ENCODE measurements at regions not wholly inside any gene's neighbourhood (a gene's known extent, or its start where the extent isn't known, plus 50 kb on each side); places are given as distances from the start of the nearest gene placed in this dataset.
A peak's percentile ranks its signal among the peaks of the same experiment; 100 is the strongest.

GRCh38 chr3:5057857-5058324 lies 64.2 kb upstream of the ARL8B start:
- no peak overlapping the region for H3K9ac ChIP-seq (ENCODE audit: insufficient read length)
- DNase-seq (ENCODE audit: low read depth, low spot score): peak; percentile 14

DNA sequence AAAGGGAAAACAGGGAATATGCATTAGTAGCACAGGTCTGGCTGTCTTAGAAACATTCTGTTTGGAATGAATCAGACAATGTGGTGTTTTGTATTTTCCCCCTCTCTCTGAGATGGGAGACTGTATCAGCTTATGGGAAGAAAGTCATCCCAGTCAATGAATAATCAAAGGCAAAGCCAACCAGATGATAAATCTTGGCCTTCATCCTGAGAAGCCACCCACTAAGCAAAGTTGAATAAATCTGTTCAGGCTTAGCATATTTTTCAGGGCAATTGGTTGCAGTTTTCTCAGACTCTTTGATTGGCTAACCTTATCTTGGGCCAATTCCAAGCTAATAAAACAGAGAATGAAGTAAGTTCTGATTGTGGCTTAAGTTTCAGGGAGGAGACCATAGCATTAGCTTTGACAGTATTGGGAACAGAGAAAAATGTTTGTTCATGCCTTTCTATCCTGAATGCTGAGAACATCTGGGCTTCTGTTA lies 63.6 kb upstream of the ARL8B start:
- Histone ChIP-seq H3K4me3 (no peak overlapping the region), H3K9ac (ENCODE audit: insufficient read length) (no peak overlapping the region), H3K36me3 (ENCODE audit: insufficient read depth, low read length) (no peaks in the 10 kb centered on the region), H3K27ac (no peak overlapping the region; the same call in 1 of the 2 replicates), H3K9me3 (ENCODE audit: low read depth, low read length) (no peaks in the 10 kb centered on the region)
- no peak for TF ChIP-seq FOXP2 (optimal IDR thresholded peaks at IDR 0.05; ENCODE audit: control extremely low read depth, extremely low read length, insufficient read depth)
- TF ChIP-seq EZH2 (IDR thresholded peaks at IDR 0.05): no peak
- no peak for TF ChIP-seq POLR2AphosphoS5 (IDR thresholded peaks at IDR 0.05; ENCODE audit: borderline replicate concordance, low read depth, low read length)
- DNase-seq (ENCODE audit: low read depth, low spot score): peak; percentile 22

More at GRCh38 chr3:5057857-5058324, 64.2 kb upstream of the ARL8B start:
- H3K36me3 ChIP-seq (ENCODE audit: insufficient read depth, low read length): no peaks in the 10 kb centered on the region
- no peak overlapping the region for H3K27ac ChIP-seq
- H3K9me3 ChIP-seq (ENCODE audit: low read depth, low read length): no peaks in the 10 kb centered on the region
- TF ChIP-seq POLR2AphosphoS5 (IDR thresholded peaks at IDR 0.05; ENCODE audit: borderline replicate concordance, low read depth, low read length) (no peak), EZH2 (IDR thresholded peaks at IDR 0.05) (no peak), FOXP2 (optimal IDR thresholded peaks at IDR 0.05; ENCODE audit: control extremely low read depth, extremely low read length, insufficient read depth) (no peak)
- H3K4me3 ChIP-seq: no peak overlapping the region

DNA sequence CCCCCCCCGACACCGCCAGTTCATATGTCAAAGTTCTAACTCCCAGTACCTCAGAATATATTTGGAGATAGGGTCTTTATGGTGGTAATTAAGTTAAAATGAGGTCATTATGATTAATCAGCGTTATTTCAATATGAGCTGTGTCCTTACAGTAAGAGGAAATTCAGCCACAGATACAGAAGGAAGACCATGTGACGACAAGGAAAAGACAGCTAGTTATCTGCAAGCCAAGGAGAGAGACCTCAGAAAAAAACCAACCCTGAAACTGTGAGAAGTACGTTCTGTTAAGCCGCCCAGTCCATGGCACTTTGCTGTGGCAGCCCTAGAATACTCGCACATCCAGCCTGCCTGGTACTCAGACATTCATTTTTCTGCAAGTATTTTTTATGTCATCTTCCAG lies 62.3 kb upstream of the ARL8B start:
- no peaks in the 10 kb centered on the region for H3K9me3 ChIP-seq (ENCODE audit: low read depth, low read length)
- no peak overlapping the region for H3K4me3 ChIP-seq
- H3K27ac ChIP-seq: no peak overlapping the region
- TF ChIP-seq EZH2 (IDR thresholded peaks at IDR 0.05) (no peak), POLR2AphosphoS5 (IDR thresholded peaks at IDR 0.05; ENCODE audit: borderline replicate concordance, low read depth, low read length) (no peak), FOXP2 (optimal IDR thresholded peaks at IDR 0.05; ENCODE audit: control extremely low read depth, extremely low read length, insufficient read depth) (no peak)
- no peak overlapping the region for H3K9ac ChIP-seq (ENCODE audit: insufficient read length)
- no peaks in the 10 kb centered on the region for H3K36me3 ChIP-seq (ENCODE audit: insufficient read depth, low read length)
- DNase-seq (ENCODE audit: low read depth, low spot score): no peak

GRCh38 chr3:5061218-5061569 lies 60.9 kb upstream of the ARL8B start:
- no peak overlapping the region for H3K9ac ChIP-seq (ENCODE audit: insufficient read length)
- no peak overlapping the region for H3K4me3 ChIP-seq
- no peak for DNase-seq (ENCODE audit: low read depth, low spot score)
- H3K9me3 ChIP-seq (ENCODE audit: low read depth, low read length): no peaks in the 10 kb centered on the region
- H3K27ac ChIP-seq: no peak overlapping the region
- TF ChIP-seq EZH2 (IDR thresholded peaks at IDR 0.05): no peak
- no peak for TF ChIP-seq FOXP2 (optimal IDR thresholded peaks at IDR 0.05; ENCODE audit: control extremely low read depth, extremely low read length, insufficient read depth)
- no peak for TF ChIP-seq POLR2AphosphoS5 (IDR thresholded peaks at IDR 0.05; ENCODE audit: borderline replicate concordance, low read depth, low read length)
- no peaks in the 10 kb centered on the region for H3K36me3 ChIP-seq (ENCODE audit: insufficient read depth, low read length)

DNA sequence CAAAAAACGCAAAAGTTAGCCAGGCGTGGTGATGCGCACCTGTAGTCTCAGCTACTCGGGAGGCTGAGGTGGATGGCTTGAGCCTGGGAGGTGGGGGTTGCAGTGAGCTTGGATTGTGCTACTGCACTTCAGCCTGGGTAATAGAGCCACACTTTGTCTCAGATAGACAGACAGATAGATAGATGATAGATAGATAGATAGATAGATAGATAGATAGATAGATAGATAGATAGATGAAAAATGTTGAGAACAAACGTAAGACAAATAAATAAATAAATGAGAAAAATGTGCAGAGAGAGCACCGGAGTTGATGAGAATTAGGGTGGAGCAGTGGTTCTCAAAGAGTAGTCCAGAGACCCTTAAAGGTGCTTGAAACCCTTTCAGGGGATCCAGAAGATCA lies 58.4 kb upstream of the ARL8B start:
- no peak for TF ChIP-seq FOXP2 (optimal IDR thresholded peaks at IDR 0.05; ENCODE audit: control extremely low read depth, extremely low read length, insufficient read depth)
- no peak for TF ChIP-seq POLR2AphosphoS5 (IDR thresholded peaks at IDR 0.05; ENCODE audit: borderline replicate concordance, low read depth, low read length)
- no peak for TF ChIP-seq EZH2 (IDR thresholded peaks at IDR 0.05)
- Histone ChIP-seq H3K36me3 (ENCODE audit: insufficient read depth, low read length) (no peaks in the 10 kb centered on the region), H3K9me3 (ENCODE audit: low read depth, low read length) (no peaks in the 10 kb centered on the region), H3K4me3 (no peak overlapping the region), H3K27ac (no peak overlapping the region), H3K9ac (ENCODE audit: insufficient read length) (no peak overlapping the region)
- no peak for DNase-seq (ENCODE audit: low read depth, low spot score)

- DNase-seq (ENCODE audit: low read depth, low spot score): no peak
- no peaks in the 10 kb centered on the region for H3K9me3 ChIP-seq (ENCODE audit: low read depth, low read length)
- H3K9ac ChIP-seq (ENCODE audit: insufficient read length): no peak overlapping the region
- no peak overlapping the region for H3K4me3 ChIP-seq
- H3K27ac ChIP-seq: no peak overlapping the region
- H3K36me3 ChIP-seq (ENCODE audit: insufficient read depth, low read length): no peaks in the 10 kb centered on the region
- TF ChIP-seq POLR2AphosphoS5 (IDR thresholded peaks at IDR 0.05; ENCODE audit: borderline replicate concordance, low read depth, low read length) (no peak), FOXP2 (optimal IDR thresholded peaks at IDR 0.05; ENCODE audit: control extremely low read depth, extremely low read length, insufficient read depth) (no peak), EZH2 (IDR thresholded peaks at IDR 0.05) (no peak)
Measured at GRCh38 chr3:5068531-5069050, 53.5 kb upstream of the ARL8B start.

GRCh38 chr3:5069627-5070026 lies 52.5 kb upstream of the ARL8B start:
- no peaks in the 10 kb centered on the region for H3K9me3 ChIP-seq (ENCODE audit: low read depth, low read length)
- H3K27ac ChIP-seq: no peak overlapping the region
- no peaks in the 10 kb centered on the region for H3K36me3 ChIP-seq (ENCODE audit: insufficient read depth, low read length)
- no peak overlapping the region for H3K9ac ChIP-seq (ENCODE audit: insufficient read length)
- no peak for TF ChIP-seq EZH2 (IDR thresholded peaks at IDR 0.05)
- TF ChIP-seq POLR2AphosphoS5 (IDR thresholded peaks at IDR 0.05; ENCODE audit: borderline replicate concordance, low read depth, low read length): no peak
- TF ChIP-seq FOXP2 (optimal IDR thresholded peaks at IDR 0.05; ENCODE audit: control extremely low read depth, extremely low read length, insufficient read depth): no peak
- DNase-seq (ENCODE audit: low read depth, low spot score): no peak
- H3K4me3 ChIP-seq: no peak overlapping the region

DNA sequence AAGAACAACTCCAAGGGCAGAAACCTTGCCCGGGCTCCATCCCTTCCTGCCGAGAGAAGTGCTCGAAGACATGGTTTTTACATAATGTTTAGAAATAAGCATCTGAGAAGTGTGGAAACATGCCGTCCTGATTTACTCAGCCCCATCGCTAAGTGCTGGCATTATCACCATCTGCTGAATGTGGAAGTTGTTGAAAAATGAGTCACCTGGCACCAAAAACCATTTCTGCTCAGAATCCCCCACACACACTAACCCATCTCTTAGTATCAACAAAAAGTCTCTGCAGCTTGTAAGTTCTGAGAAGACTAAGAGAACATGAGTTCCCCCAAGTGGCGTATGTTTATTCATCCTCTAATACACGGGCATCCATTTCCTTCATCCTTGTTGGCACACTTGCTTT lies 51.0 kb upstream of the ARL8B start:
- H3K27ac ChIP-seq: no peak overlapping the region
- no peaks in the 10 kb centered on the region for H3K36me3 ChIP-seq (ENCODE audit: insufficient read depth, low read length)
- TF ChIP-seq EZH2 (IDR thresholded peaks at IDR 0.05) (no peak), FOXP2 (optimal IDR thresholded peaks at IDR 0.05; ENCODE audit: control extremely low read depth, extremely low read length, insufficient read depth) (no peak), POLR2AphosphoS5 (IDR thresholded peaks at IDR 0.05; ENCODE audit: borderline replicate concordance, low read depth, low read length) (no peak)
- no peak overlapping the region for H3K4me3 ChIP-seq
- H3K9ac ChIP-seq (ENCODE audit: insufficient read length): no peak overlapping the region
- no peak for DNase-seq (ENCODE audit: low read depth, low spot score)
- no peaks in the 10 kb centered on the region for H3K9me3 ChIP-seq (ENCODE audit: low read depth, low read length)
